Endothelial cell (in vitro differentiated cells): ENCODE measurements at regions not wholly inside any gene's neighbourhood (a gene's known extent, or its start where the extent isn't known, plus 50 kb on each side); places are given as distances from the start of the nearest gene placed in this dataset.

Experiments used
- DNase-seq: peaks from one replicate; pipeline ENCODE4 v3.0.0; 2021; ENCODE audit warnings: low spot score
- H3K27ac Mint-ChIP-seq: one replicate; pipeline ENCODE4 v1.8.0; 2021; ENCODE audit warnings: mixed read lengths, inconsistent platforms; ENCODE audit not compliant: unreplicated experiment
- H3K27me3 Mint-ChIP-seq: one replicate; pipeline ENCODE4 v1.8.0; 2021; ENCODE audit warnings: mild to moderate bottlenecking, moderate library complexity, mixed read lengths, inconsistent platforms; ENCODE audit not compliant: unreplicated experiment
- H3K36me3 Mint-ChIP-seq: one replicate; pipeline ENCODE4 v1.8.0; 2021; ENCODE audit warnings: mild to moderate bottlenecking, low read depth, mixed read lengths, inconsistent platforms; ENCODE audit not compliant: unreplicated experiment
- H3K4me1 Mint-ChIP-seq: one replicate; pipeline ENCODE4 v1.8.0; 2021; ENCODE audit warnings: mild to moderate bottlenecking, mixed read lengths, inconsistent platforms; ENCODE audit not compliant: unreplicated experiment
- H3K4me3 Mint-ChIP-seq: one replicate; pipeline ENCODE4 v1.8.0; 2021; ENCODE audit warnings: mild to moderate bottlenecking, mixed read lengths, inconsistent platforms; ENCODE audit not compliant: unreplicated experiment
- H3K9me3 Mint-ChIP-seq: one replicate; pipeline ENCODE4 v1.8.0; 2021; ENCODE audit warnings: mixed read lengths, inconsistent platforms; ENCODE audit not compliant: unreplicated experiment
- TF ChIP-seq, protein P1 (sequence below): fragments of 200-600 bp; sonication (generic); IDR thresholded peaks from one replicate; pipeline ENCODE4 v1.5.0; 2021; ENCODE audit warnings: antibody characterized with exemption; ENCODE audit not compliant: unreplicated experiment

DNA sequence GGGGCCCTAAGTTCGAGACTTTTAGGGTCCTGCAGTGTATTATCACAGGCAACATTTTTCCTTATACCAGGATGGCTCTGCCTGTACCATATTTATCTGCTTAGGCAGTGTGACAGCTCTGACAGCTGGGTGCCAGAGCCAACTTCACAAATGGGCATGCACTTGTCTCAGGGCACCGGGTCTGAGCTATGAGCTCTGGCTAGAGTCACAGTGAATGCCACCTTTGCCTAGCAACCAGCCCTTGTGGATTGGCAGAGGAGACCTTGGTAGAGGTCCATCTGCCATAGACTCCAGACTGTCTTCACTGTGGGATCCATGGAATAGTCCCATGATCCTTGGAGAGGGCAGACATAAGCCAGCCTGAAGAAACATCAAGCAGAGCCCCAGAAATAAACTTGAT lies 746.6 kb upstream of the TSPY4 start:
- Mint-ChIP-seq H3K27ac (no peak overlapping the region), H3K9me3 (peaks cover 4% of the 10 kb centered on the region), H3K36me3 (no peaks in the 10 kb centered on the region), H3K27me3 (no peaks in the 10 kb centered on the region), H3K4me1 (no peaks in the 10 kb centered on the region), H3K4me3 (no peak overlapping the region)
- TF ChIP-seq, protein P1, sequence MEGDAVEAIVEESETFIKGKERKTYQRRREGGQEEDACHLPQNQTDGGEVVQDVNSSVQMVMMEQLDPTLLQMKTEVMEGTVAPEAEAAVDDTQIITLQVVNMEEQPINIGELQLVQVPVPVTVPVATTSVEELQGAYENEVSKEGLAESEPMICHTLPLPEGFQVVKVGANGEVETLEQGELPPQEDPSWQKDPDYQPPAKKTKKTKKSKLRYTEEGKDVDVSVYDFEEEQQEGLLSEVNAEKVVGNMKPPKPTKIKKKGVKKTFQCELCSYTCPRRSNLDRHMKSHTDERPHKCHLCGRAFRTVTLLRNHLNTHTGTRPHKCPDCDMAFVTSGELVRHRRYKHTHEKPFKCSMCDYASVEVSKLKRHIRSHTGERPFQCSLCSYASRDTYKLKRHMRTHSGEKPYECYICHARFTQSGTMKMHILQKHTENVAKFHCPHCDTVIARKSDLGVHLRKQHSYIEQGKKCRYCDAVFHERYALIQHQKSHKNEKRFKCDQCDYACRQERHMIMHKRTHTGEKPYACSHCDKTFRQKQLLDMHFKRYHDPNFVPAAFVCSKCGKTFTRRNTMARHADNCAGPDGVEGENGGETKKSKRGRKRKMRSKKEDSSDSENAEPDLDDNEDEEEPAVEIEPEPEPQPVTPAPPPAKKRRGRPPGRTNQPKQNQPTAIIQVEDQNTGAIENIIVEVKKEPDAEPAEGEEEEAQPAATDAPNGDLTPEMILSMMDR, result no peak
- no peak for DNase-seq

DNA sequence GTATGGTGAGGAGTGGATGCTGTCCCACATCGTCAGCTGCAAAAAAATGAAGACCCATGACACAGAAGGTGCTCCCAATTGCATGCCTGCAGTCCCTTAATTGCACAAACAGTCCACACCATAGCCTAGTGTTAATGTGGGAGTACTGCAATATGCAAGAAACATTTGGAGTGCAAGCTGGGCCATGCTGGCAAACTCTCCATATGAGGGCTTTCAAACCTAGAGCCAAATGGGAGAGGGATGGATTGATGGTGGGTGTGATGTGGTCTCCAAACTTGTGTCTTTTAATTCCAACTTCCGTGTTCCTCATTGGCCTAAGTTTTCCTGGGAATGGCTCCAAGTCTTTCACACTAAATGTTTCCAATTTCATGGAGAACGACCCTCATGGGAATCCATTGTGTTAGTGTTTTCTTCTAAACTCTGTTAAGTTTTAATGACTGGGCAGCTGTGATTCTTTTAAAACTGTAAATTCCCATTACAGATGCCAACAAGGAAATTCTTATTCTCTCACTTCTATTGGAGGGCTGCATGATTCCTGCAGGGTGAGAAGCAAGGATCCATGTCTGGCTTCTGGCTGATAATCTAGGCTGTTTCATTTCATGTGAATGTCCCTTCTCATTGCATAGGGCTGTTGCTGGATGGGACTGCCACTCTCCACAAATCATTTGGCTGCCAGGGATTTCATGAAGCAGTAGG lies 745.3 kb upstream of the TSPY4 start:
- H3K27me3 Mint-ChIP-seq, result no peaks in the 10 kb centered on the region
- no peaks in the 10 kb centered on the region for H3K4me1 Mint-ChIP-seq
- TF ChIP-seq, protein P1, result no peak
- H3K27ac Mint-ChIP-seq, result no peak overlapping the region
- H3K36me3 Mint-ChIP-seq, result no peaks in the 10 kb centered on the region
- H3K4me3 Mint-ChIP-seq, result no peak overlapping the region
- DNase-seq, result no peak
- H3K9me3 Mint-ChIP-seq, result no peaks in the 10 kb centered on the region

DNA sequence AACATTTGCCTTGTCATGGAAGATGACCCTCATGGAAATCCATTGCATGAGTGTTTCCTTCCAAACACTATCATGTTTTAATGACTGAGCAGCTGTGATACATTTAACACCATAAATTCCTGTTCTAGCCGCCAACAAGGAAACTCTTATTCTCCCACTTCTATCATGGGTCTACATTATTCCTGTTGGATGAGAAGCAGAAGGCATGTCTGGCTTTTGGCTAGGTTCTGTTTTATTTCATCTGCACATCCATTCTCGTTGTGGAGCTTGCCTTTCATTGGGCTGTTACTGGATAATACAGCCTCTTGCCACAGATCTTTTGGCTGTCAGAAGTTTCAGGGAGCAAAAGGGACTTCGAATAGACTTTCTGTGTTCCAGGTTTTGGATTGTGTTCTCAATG lies 742.6 kb upstream of the TSPY4 start:
- Mint-ChIP-seq H3K36me3 (no peaks in the 10 kb centered on the region), H3K4me1 (no peaks in the 10 kb centered on the region), H3K27me3 (no peaks in the 10 kb centered on the region), H3K4me3 (no peak overlapping the region), H3K9me3 (peaks cover 8% of the 10 kb centered on the region), H3K27ac (no peak overlapping the region)
- no peak for DNase-seq
- TF ChIP-seq, protein P1, result no peak

DNA sequence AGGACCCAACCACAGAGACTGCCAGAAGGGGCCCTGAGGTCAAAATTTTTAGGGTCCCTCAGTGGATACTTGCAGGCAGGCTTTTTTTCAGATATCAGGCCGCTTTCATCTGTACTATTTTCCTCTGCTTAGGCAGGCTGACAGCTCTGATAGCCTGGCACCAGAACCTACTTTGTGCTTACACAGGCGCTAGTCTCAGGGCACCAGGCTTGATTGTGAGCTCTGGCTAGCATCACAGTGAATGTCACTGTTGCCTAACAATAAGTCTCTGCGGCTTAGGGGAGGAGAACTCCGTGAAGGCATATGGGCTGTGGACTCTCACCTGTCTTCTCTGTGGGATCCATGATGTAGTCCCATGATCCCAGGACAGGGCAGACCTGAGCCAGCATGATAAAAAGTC lies 738.1 kb upstream of the TSPY4 start:
- peaks cover 8% of the 10 kb centered on the region for H3K9me3 Mint-ChIP-seq
- no peak overlapping the region for H3K27ac Mint-ChIP-seq
- H3K4me3 Mint-ChIP-seq, result no peak overlapping the region
- DNase-seq, result no peak
- H3K27me3 Mint-ChIP-seq, result no peaks in the 10 kb centered on the region
- no peaks in the 10 kb centered on the region for H3K4me1 Mint-ChIP-seq
- H3K36me3 Mint-ChIP-seq, result no peaks in the 10 kb centered on the region
- TF ChIP-seq, protein P1, result no peak

DNA sequence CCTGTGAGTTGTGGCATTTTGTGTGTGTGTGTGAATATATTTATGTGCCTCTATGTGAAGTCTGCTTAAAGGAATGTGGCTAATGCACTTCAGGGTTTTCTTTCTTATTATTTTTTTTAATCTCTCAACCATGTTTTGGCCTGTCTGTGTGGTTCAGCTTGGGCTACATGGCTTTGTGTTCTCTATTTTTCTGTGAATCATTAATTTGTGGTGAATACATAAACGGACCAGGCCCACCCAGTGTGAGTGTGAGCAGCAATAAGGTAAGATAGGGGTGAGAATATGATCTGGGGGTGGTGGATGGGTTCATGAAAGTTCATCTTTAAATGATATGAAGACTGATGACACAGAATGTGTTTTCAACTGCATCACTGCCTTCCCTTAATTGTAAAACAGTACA lies 726.6 kb upstream of the TSPY4 start:
- Mint-ChIP-seq H3K9me3 (peaks cover 4% of the 10 kb centered on the region), H3K36me3 (no peaks in the 10 kb centered on the region), H3K27me3 (no peaks in the 10 kb centered on the region), H3K4me1 (no peaks in the 10 kb centered on the region), H3K27ac (no peak overlapping the region), H3K4me3 (no peak overlapping the region)
- TF ChIP-seq, protein P1, result no peak
- no peak for DNase-seq
